ENCODE measurements at regions not wholly inside any gene's neighbourhood (a gene's known extent, or its start where the extent isn't known, plus 50 kb on each side); places are given as distances from the start of the nearest gene placed in this dataset.
"Not testable (repeated sequence)": the region's sequence is repeated elsewhere in the genome, so short reads cannot be mapped to it uniquely, and the experiment has no call there.

DNA sequence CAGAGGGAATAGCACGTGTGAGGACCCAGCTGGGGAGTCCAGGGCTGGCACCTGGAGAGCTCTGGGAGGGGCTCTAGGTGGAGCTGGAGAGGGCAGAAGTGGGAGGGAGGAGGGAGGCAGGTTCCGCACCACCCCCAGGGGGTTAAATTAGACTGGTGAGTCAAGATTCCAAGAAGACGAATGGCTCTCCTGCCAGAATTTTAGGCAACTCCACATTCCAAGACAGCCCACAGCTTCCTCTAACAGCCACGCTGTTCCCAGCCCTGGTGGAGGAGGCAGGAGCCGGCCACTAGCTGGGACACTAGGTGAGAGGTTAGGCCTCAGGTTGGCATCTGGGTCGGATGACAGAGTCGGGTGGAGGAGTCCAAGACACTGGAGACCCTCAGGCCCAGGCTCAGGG, 60.2 kb downstream of the TFAP2C start:
- no peak for DNase-seq (ENCODE audit: low read depth in 2 of 2)

DNA sequence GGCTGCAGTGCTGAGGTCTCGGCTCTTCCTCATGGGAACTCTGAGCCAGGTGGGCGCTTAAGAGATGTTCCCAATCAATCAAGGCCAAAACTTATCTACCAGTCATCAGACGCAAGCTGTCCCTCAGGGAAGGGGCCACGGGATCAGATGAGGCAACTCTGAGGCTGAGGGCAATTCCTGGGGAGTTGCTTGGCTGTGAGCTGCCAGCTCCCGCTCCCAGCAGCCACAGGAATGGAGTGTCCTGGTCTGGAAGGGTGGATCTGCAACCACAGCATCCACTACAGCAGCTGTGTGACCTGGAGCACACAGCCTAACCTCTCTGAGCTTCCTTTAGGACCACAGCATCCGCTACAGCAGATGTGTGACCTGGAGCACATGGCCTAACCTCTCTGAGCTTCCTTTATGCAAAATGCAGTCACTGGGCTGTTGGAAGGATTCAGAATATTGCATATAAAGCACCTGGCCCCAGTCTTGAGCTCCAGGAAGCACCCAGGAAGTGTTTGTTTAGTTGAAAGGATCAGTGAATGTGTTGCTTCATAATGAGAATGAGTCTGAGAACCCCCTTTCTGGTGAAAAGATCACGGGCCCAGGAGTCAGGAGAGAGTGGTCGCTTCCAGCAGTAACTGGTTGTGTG, 60.9 kb downstream of the TFAP2C start:
- no peak for DNase-seq (ENCODE audit: low read depth in 2 of 2)

DNA sequence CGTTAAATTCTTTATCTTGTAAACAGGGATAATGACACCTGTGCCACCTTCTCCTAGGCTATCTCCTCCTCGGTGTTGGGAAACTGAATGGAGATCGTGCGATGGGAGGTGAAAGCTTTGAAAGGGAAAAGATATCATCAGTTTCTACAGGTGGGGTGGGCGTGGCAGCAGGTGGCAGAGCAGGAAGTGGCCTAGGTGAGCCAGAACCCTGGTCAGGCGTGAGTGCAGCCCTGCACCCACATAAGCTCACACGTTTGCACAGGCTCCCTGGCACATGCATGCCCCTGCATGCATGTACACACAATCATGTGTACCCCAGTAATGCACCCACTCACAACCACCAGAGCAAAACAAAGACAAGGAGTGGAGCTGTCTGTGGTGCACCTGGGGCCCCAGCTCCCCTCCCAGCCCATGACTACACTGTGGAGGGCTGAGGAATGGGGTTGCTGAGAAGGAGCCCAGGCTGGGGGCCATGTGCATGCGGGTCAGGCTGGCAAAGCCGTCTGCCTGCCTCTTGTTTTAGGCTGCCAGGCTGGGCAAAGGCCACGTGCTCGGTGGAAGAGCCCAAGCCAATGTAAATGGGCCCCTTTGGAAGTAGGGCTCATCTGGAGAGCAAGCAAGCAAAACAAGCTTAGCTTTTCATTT, 61.5 kb downstream of the TFAP2C start:
- no peak for DNase-seq (ENCODE audit: low read depth in 2 of 2)

DNA sequence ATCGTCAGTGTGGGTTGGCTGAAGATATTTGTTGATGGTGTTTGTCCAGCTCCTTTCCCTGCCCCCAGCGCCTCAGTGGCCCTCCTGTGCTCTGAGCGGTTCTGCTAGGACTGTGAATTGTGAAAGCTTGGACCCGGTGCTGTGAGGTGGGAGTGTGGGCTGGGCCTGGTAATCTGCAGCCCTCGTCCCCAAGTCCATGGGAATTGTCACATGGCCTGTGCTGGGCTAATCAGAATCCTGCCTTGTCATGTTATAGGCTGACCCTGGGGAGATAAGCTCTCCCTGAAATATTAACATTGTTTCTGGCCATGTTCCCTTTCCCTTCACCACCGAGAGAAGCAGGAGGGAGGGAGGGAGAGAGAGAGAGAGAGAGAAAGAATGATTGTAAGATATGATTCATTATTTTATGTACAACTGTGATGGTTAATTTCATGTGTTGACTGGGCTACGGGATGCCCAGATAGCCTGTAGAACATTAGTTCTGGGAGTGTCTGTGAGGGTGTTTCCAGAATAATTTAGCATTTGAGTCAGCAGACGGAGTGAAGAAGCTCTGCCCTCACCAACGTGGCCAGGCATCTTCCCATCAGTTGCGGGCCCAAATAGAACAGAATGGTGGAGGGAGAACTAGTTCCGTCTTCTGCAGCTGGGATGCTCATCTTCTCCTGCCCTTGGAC, 62.4 kb downstream of the TFAP2C start:
- no peak for DNase-seq (ENCODE audit: low read depth in 2 of 2)

DNA sequence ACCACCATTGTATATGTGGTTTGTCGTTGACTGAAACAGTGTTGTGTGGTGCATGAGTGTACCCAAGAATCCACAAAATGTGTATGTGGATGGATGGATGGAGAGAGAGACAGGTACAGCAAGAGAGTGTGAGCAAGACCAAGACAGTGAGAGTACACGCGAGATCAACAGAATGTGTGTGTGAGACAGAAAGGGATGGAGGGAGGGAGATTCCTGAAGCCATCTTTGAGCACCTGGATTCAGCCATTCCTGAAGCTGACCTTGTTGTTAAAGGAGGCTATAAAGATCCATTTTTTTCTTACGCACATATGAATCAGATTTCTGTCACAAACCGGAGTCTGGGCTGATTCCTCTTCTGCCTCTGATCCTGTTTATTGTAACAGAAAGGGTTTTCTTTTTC, 64.1 kb downstream of the TFAP2C start:
- no peak for DNase-seq (ENCODE audit: low read depth in 2 of 2)

DNA sequence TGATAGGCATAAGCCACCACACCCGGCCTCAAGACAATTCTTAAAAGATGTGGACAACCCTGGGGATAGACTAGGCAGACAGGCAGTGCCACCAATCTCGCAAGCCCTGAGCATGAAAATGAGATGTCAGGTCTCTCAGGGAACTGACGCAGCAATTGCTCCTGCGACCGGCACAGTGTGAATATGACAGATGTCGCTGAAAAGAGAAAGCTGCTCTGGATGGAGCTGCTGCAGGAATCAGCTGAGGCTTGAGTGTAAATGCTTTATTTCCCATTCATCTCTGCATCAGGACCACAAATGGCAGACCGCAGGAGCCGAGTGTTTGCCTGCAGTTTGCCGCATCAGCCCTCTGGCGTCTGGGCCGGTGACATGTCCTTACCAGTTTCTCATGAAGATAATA, 68.4 kb downstream of the TFAP2C start:
- DNase-seq (ENCODE audit: low read depth in 2 of 2) = no peak

DNA sequence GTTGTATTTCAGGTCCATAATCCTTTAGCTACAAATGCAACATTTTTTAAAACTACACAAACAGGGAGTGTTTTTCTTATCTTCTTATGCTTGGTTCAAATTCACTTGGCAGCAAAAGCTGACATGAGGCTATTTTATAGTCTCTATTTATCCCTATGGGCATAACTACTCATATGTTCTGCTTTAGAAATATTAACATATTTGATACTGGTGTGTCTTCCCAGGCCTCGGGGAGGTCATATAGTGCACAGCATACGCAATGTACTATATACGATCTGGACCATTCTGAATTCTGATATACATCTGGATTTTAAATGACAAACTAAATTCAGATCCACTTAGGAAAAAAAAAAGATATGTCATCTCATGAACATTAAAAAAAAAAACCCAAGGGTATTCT, 69.2 kb downstream of the TFAP2C start:
- DNase-seq (ENCODE audit: low read depth in 2 of 2) = no peak

DNA sequence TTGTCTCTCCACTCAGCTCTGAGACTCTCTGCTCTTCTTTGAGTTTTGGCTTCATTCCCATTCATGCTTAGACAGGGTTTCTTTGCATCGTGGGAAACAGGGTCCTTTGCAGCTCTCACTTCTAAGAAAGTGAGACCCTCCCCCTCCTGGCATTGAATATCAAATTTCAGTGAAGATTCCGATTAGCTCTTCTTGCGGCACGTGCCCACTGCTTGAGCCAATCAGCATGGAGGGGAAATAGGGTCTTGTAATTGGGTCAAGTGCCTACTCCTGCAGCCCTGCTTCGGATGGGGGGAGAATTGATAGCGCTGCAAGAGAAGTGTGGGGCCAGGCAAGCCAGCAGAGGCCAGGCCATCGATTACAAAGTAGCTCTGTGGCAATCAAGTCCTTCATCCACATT, 69.6 kb downstream of the TFAP2C start:
- DNase-seq (ENCODE audit: low read depth in 2 of 2) = no peak

DNA sequence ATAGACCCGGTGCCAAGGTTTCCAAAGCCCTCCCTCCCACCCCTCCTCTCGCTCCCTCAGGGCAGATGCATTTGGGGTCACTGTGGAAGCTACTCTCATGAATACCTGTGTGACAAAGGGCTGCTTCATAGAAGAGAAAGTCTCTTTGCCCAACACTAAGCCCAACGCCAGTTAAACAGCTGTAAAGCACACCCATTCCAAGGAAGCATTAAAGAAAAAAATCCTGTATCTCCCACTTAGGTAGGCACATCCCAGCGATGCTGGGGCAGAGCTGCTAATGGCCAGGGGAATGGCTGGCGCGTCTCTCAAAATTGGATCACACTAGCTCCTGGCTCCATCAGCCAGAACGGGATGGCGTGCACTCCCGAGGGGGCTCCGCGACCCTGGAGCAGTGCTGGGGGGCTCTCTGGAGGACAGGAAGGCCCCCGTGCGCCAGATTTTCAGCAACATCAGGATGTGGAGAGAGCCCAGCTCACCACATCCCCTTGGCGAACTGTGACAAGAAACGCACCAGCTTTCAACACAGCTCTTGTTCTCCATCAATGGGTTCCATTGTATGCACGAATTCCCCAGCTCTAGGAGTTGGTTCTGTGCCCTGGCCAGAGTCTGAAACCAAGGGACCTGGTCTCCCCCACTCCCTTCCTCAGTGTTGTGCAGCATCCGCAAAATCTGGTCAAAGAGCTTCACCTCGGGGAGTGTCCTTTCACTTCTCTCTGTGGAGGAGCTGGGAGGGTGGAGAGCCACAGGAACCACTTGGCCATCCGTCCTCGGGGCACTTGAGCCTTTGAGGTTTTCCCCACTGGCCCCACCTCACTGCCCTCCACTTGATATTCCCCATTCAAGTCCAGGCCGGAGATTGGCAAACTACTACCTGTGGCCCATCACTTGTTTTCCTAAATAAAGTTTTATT, 74.1 kb downstream of the TFAP2C start:
- no peak for DNase-seq (ENCODE audit: low read depth in 2 of 2)

DNA sequence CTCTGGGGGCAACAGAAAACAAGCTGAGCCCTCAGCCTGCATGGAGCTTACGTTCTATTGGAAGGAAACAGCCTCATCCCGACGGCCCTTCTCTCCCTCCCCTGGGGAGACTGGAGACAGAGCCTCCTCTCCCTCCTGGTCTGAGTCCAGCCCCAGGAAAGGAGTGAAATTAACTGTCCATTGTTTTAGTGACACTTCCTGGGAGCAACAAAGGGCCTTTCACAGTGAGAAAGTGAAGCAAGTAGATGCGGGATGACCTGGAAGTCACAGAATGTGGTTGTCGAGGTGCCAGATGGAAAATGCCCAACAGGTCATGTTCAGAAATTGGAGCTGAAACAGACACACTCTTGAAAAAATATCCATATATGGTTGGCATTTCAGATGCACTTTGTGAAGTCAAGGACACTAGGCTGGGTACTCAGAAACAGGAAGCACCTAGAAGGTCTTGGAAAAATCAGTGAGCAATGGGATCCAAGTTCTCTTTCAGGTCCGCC, 77.8 kb downstream of the TFAP2C start:
- no peak for DNase-seq (ENCODE audit: low read depth in 2 of 2)

DNA sequence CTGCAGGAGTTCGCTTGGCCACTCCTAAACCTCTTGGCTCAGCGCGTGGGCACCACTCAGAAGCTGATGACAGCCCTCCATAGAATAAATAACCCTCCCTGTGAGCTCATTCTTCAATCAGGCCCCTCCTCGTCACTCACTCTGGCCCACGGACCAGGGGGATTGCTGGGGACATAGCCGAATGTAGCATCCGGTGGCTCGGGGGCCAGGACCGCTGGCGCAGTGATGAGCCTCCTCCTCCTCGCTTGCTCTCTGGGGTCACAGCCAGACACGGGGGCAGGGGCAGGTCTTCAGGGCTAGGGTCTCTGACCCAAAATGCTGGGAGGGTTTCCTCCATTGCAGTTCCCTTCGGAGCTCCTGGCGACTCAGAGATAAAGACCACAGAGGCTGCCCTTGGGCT, 79.9 kb downstream of the TFAP2C start:
- DNase-seq (ENCODE audit: low read depth in 2 of 2) = no peak

DNA sequence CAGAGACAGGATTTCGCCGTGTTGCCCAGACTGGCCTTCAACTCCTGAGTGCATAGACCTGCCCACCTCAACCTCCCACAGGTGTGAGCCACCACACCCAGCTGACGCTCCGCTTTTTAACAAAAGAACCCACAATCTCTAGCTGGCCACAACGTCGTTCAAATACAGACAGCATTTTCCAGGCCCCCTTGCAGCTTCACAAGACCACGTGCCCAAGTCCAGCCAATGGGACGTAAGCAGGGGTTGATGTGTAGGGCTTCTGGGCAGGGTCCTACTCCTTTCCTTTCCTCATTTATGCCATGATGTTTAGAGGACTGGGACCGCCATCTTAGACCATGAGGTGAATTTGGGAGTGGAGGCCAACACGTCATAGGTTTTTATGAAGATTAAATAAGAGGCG, 81.0 kb downstream of the TFAP2C start:
- no peak for DNase-seq (ENCODE audit: low read depth in 2 of 2)

DNA sequence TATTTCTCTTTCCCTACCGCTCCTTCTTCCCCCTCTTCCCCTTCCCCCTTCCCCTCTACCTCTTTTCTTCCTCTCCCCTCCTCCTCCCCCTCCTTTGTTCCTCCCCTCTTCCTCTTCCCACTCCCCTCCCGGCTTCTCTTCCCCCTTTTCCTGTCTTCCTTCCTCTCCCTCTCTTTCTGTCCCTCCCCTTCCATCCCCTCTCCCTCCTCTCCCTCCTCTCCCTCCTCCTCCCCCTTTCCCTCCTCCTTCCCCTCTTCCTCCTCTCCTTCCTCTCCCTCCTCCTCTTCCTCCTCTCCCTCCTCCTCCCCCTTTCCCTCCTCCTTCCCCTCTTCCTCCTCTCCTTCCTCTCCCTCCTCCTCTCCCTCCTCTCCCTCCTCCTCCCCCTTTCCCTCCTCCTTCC, 81.5 kb downstream of the TFAP2C start:
- not testable (repeated sequence) for DNase-seq (ENCODE audit: low read depth in 2 of 2)

DNA sequence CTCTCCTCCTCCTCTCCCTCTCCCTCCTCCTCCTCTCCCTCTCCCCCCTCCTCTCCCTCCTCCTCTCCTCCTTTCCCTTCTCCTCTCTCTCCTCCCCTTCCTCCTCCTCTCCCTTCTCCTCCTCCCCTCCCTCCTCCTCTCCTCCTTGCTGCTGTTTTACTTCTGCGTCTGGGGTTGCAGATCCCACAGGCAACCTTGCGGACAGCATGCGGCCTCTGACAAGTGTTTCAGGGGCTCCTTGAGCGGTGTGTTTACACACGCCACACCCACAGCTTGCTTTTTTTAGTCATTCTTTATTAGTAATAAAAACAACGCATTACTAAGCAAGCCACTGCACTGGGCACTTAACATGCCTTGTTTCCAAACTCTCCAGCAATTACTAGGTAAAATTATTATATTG, 81.9 kb downstream of the TFAP2C start:
- DNase-seq (ENCODE audit: low read depth in 2 of 2) = no peak

DNA sequence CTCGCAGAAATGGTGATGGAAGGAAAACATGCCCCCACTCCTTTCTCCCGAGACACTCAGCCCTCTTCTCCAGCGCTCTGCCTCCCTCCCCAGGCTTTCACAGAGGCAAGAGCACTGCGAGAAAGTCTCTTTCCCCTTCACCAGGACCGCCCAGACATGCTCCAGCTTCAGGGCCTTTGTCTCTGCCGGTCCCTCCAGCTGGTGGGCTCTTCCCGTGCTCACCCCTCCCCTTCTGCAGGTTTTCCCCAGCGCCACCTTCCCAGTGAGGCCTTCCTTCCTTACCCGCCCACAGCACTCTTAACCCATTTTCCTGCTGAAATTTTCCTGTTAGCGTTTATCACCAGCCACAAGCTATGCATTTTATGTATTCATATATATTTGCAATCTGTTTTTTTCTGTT, 86.2 kb downstream of the TFAP2C start:
- DNase-seq (ENCODE audit: low read depth in 2 of 2) = no peak

DNA sequence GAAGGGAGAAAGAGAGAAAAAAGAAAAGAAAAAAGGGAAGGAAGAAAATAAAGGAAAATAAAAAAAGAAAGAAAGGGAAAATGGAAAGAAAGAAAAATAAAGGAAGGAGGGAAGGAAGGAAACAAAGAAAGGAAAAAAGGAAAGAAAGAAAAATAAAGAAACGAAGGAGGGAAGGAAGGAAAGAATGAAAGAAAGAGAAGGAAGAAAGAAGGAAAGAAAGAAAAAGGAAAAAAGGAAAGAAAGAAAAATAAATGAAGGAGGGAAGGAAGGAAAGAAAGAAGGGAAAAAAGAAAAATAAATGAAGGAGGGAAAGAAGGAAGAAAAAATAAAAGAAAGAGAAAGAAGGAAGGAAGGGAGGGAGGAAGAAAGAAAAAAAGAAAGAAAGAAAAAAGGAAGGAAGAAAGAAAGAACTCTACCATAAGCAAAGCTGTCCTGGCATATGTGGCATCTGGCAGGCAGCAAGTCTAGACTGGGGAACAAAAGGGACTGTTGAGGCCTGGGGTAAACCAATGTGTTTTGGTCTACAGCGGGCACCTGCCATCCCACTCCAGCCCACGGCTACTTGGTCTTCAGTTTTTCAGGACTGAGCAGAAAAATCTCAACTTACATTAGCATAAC, 86.9 kb downstream of the TFAP2C start:
- no peak for DNase-seq (ENCODE audit: low read depth in 2 of 2)

DNA sequence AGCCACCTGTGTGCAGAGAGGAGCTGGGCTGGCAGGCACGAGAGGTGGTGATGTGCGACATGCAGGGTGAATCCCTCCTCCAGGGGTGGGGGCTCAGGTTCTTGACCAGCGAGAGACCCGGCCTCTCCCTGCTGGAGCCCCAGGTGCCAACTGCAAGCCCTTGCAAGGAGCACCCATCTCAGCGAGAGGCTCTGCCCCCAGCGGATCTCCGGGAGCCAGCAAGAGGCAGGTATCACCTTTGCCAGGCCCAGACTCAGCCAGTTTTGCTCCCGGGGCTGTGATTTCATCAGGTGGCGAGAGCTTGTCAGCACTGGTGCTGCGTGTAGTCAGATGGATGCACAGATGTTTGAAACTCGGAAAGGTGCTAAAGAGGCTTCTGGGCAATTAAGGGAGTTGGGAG, 87.7 kb downstream of the TFAP2C start:
- DNase-seq (ENCODE audit: low read depth in 2 of 2) = no peak

DNA sequence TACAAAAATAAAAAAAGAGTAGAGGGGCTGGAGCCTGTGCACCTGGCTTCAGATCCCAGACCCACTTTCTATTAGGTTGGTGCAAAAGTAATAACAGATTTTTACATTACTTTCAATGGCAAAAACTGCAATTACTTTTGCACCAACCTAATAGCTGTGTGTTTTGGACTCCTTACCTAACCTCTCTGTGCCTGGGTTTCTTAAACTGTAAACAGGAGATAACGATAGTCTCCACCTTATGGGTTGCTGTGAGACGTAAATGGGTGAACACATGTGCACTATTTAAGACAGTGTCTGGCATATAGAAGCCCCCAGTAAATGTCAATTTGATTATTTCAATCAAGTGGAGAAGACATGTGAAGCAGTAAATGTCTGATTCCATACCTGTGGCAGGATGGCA, 89.7 kb downstream of the TFAP2C start:
- DNase-seq (ENCODE audit: low read depth in 2 of 2) = no peak

DNA sequence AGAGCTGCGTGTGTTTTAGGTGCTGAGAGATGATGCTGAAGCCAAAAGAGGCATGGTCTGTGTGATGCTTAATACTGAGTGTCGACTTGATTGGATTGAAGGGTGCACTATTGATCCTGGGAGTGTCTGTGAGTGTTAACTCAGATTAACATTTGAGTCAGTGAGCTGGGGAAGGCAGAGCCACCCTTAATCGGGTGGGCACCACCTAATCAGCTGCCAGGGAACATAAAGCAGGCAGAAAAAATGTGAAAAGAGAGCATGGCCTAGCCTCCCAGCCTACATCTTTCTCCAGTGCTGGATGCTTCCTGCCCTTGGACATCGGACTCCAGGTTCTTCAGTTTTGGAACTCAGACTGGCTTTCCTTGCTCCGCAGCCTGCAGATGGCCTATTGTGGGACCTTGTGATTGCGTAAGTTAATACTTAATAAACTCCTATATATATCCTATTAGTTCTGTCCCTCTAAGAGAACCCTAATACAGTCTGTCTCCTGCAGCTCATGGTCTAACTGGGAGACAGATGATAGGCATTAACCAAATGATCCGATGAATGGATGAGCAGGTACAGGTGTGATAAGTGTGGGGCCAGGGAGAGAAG, 91.6 kb downstream of the TFAP2C start:
- DNase-seq (ENCODE audit: low read depth in 2 of 2) = no peak

DNA sequence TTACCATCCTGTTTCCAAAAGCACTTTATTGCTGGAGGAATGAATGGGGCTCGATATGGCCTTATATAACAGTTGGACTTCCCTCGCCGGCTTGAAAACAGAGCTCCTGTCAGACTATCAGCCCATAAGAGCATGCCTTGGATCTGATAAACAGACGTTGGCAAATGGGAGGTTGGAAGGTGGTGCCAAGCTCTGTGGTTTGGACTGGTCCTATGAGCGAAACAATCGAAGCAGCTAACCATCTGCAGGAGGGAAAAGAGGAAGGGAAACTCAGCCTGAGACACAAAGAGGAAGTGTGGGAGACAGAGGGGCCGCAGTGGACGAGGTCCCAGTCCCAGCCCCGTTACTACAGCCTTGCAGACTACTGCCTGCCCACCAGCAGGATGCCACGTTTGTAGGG, 92.9 kb downstream of the TFAP2C start:
- no peak for DNase-seq (ENCODE audit: low read depth in 2 of 2)

DNA sequence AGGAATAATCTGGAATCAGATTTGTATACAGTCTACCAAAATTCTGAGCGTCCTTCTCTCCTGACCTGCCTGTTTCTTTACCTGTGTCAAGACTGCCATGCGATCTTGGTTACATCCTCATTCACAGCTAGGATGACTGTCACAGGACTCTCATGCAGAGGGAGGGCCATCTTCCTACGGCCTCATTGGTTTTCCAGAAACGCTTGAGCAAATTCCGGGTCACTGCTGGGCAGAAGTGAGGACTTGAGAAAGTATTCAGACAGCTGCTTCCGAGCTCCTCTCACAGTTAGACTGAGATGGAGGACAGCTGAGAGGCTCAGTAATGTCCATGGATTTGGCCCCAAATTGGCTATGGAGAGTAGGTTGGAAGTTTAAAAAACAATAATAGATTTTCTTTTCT, 94.2 kb downstream of the TFAP2C start:
- DNase-seq (ENCODE audit: low read depth in 2 of 2) = no peak

All from stimulated activated CD8-positive, alpha-beta memory T cell treated with anti-CD3 and anti-CD28 coated beads, Interleukin-2, amount 100 ng/mL, for 1 hour (primary cell).